LNCaP clone FGC (cell line): ENCODE measurements at regions not wholly inside any gene's neighbourhood (a gene's known extent, or its start where the extent isn't known, plus 50 kb on each side); places are given as distances from the start of the nearest gene placed in this dataset.

ENCODE experiments used
- DNase-seq: peaks from one replicate; pipeline ENCODE4 v3.0.0-alpha.2; 2011; ENCODE audit warnings: low read depth
- H3K4me3 ChIP-seq: 2 replicates; pipeline ENCODE4 v1.5.1; 2011; ENCODE audit warnings: mild to moderate bottlenecking, low read depth, low read length, control low read depth
- CTCF ChIP-seq: IDR thresholded peaks from 2 replicates; pipeline ENCODE4 v1.5.1; 2012; ENCODE audit warnings: mild to moderate bottlenecking; ENCODE audit not compliant: control insufficient read depth, insufficient read depth; ENCODE audit errors: extremely low read depth

GRCh38 chr4:125658773-125659172 is 344.0 kb downstream of the FAT4 start:
- no peak for DNase-seq
- TF ChIP-seq CTCF, result no peak
- H3K4me3 ChIP-seq, result no peak overlapping the region

- no peak for TF ChIP-seq CTCF
- DNase-seq, result no peak
- no peak overlapping the region for H3K4me3 ChIP-seq
Measured at GRCh38 chr4:125663896-125664767, 349.4 kb downstream of the FAT4 start.

- DNase-seq, result no peak
- H3K4me3 ChIP-seq, result no peak overlapping the region
- TF ChIP-seq CTCF, result no peak
Measured at GRCh38 chr4:125666635-125667034, 351.9 kb downstream of the FAT4 start.

- no peak for TF ChIP-seq CTCF
- DNase-seq, result no peak
- no peak overlapping the region for H3K4me3 ChIP-seq
Measured at GRCh38 chr4:125676156-125676555, 361.4 kb downstream of the FAT4 start.

GRCh38 chr4:125676583-125676982 is 361.8 kb downstream of the FAT4 start:
- no peak overlapping the region for H3K4me3 ChIP-seq
- TF ChIP-seq CTCF, result no peak
- DNase-seq, result no peak

GRCh38 chr4:125677665-125678307 is 363.0 kb downstream of the FAT4 start:
- no peak for DNase-seq
- H3K4me3 ChIP-seq, result no peak overlapping the region
- no peak for TF ChIP-seq CTCF
